ENCODE measurements at regions not wholly inside any gene's neighbourhood (a gene's known extent, or its start where the extent isn't known, plus 50 kb on each side); places are given as distances from the start of the nearest gene placed in this dataset.

- no peak for TF ChIP-seq POLR2A (IDR thresholded peaks at IDR 0.05; ENCODE audit: low read length)
- TF ChIP-seq GATA1 (IDR thresholded peaks at IDR 0.05; ENCODE audit: low read depth, low read length) = no peak
These were observed 380.6 kb downstream of the TENT5A start for GRCh38 chr6:81371930-81372329.

All from erythroblast (primary cell).